NCI-H524 (cell line): ENCODE measurements at regions not wholly inside any gene's neighbourhood (a gene's known extent, or its start where the extent isn't known, plus 50 kb on each side); places are given as distances from the start of the nearest gene placed in this dataset.

ENCODE experiments used
- DNase-seq, 2 experiments: peaks; one replicate each; lab custom pipeline; 2025; lab: John Stamatoyannopoulos, UW

GRCh38 chr14:101706509-101707067 lies 54.9 kb upstream of the PPP2R5C start:
- no peak for DNase-seq

- DNase-seq = peak; percentile 85 to 94
These were observed 54.3 kb upstream of the PPP2R5C start for GRCh38 chr14:101707068-101707842.

GRCh38 chr14:101707863-101708620 lies 53.5 kb upstream of the PPP2R5C start:
- peak; percentile 48 to 73 for DNase-seq

- peak; percentile 63 to 87 for DNase-seq
These were observed 52.5 kb upstream of the PPP2R5C start for GRCh38 chr14:101708853-101709532.

GRCh38 chr14:101709533-101709881 lies 52.0 kb upstream of the PPP2R5C start:
- DNase-seq = no peak

- no peak for DNase-seq
These were observed 51.3 kb upstream of the PPP2R5C start for GRCh38 chr14:101709962-101710931.

GRCh38 chr14:101711041-101711856 lies 50.3 kb upstream of the PPP2R5C start:
- DNase-seq = peak in 1 of 2 experiments; percentile 50
